H1 (cell line): ENCODE measurements at regions not wholly inside any gene's neighbourhood (a gene's known extent, or its start where the extent isn't known, plus 50 kb on each side); places are given as distances from the start of the nearest gene placed in this dataset.

Source experiments
- CTCF ChIA-PET: fragments of 300-600 bp; sonication (Branson Sonifier 250); formaldehyde crosslinking; loops from one replicate; lab custom pipeline; 2021; ENCODE audit not compliant: partially characterized antibody; lab: Charles Lee
- POLR2A ChIA-PET: fragments of 300-600 bp; sonication (Branson Sonifier 250); formaldehyde crosslinking; loops from one replicate; lab custom pipeline; 2021; ENCODE audit warnings: inconsistent platforms; ENCODE audit not compliant: partially characterized antibody; lab: Charles Lee
- DNase-seq, 2 experiments: peaks; one replicate each; pipeline versions ENCODE4 v3.0.0 to v3.0.0-alpha.2; 2010 to 2022; ENCODE audit warnings: low spot score in 2 of 2, low read depth in 1 of 2, mixed read lengths in 1 of 2
- FAIRE-seq: peaks from 2 replicates; lab custom pipeline; 2011; peaks lifted over from hg19 to GRCh38; lab: Jason Lieb, UNC
- H2AFZ ChIP-seq: 2 replicates; pipeline ENCODE4 v1.8.1; 2012; ENCODE audit warnings: low read length, inconsistent platforms
- H2AK5ac ChIP-seq: 2 replicates; pipeline ENCODE4 v1.6.1; 2013; ENCODE audit warnings: low read depth, low read length
- H2BK120ac ChIP-seq: replicated peaks from 2 replicates; pipeline ENCODE3; 2013; ENCODE audit warnings: low read depth, low read length, inconsistent platforms
- H2BK12ac ChIP-seq: 2 replicates; pipeline ENCODE4 v1.6.1; 2013; ENCODE audit warnings: low read depth, low read length
- H2BK15ac ChIP-seq: 2 replicates; pipeline ENCODE4 v1.6.1; 2013; ENCODE audit warnings: low read length
- H2BK20ac ChIP-seq: 2 replicates; pipeline ENCODE4 v1.6.1; 2013; ENCODE audit warnings: low read length
- H2BK5ac ChIP-seq: 2 replicates; pipeline ENCODE4 v1.6.1; 2013; ENCODE audit warnings: low read depth, low read length
- H3K14ac ChIP-seq: 2 replicates; pipeline ENCODE4 v1.6.1; 2013; ENCODE audit warnings: inconsistent platforms; ENCODE audit not compliant: insufficient read length
- H3K18ac ChIP-seq: 2 replicates; pipeline ENCODE4 v1.6.1; 2013; ENCODE audit warnings: low read length; ENCODE audit errors: extremely low read depth
- H3K23ac ChIP-seq: 2 replicates; pipeline ENCODE4 v1.6.1; 2013; ENCODE audit warnings: inconsistent platforms; ENCODE audit not compliant: insufficient read length
- H3K23me2 ChIP-seq: 2 replicates; pipeline ENCODE4 v1.6.1; 2013; ENCODE audit warnings: low read depth, low read length
- H3K27ac ChIP-seq: 2 replicates; pipeline ENCODE4 v1.6.1; 2011; ENCODE audit warnings: low read depth, low read length, inconsistent platforms
- H3K27me3 ChIP-seq, 4 experiments: replicated peaks in 1 of 4; 1 replicate in 1 of 4; 2 replicates in 3 of 4; pipeline versions ENCODE4 v1.6.1 to v1.8.1; 2011 to 2013; ENCODE audit warnings: low read length in 3 of 4, mild to moderate bottlenecking in 3 of 4, inconsistent platforms in 2 of 4, mixed read lengths in 2 of 4, moderate library complexity in 1 of 4; ENCODE audit not compliant: control insufficient read depth in 3 of 4, insufficient read depth in 3 of 4; ENCODE audit errors: extremely low read depth in 1 of 4
- H3K36me3 ChIP-seq, 4 experiments: 2 replicates each; pipeline versions ENCODE4 v1.6.1 to v1.8.1; 2011 to 2013; ENCODE audit warnings: mild to moderate bottlenecking in 4 of 4, low read length in 3 of 4, moderate library complexity in 2 of 4, control low read depth in 1 of 4, inconsistent platforms in 1 of 4; ENCODE audit not compliant: insufficient read depth in 4 of 4, control insufficient read depth in 2 of 4
- H3K4ac ChIP-seq: replicated peaks from 2 replicates; pipeline ENCODE3; 2013; ENCODE audit warnings: low read length, low read depth, mixed read lengths, inconsistent platforms; ENCODE audit not compliant: insufficient read length
- H3K4me1 ChIP-seq, 4 experiments: replicated peaks in 1 of 4; 1 replicate in 1 of 4; 2 replicates in 3 of 4; pipeline versions ENCODE4 v1.6.1 to v1.8.1; 2011 to 2013; ENCODE audit warnings: low read length in 3 of 4, inconsistent platforms in 2 of 4, mixed read lengths in 1 of 4; ENCODE audit not compliant: insufficient read depth in 4 of 4, control insufficient read depth in 3 of 4
- H3K4me2 ChIP-seq, 2 experiments: 2 replicates each; pipeline versions ENCODE4 v1.6.1 to v1.8.1; 2011 to 2013; ENCODE audit warnings: low read depth in 2 of 2, low read length in 2 of 2, control low read depth in 1 of 2, inconsistent platforms in 1 of 2, mild to moderate bottlenecking in 1 of 2; ENCODE audit not compliant: insufficient read depth in 1 of 2
- H3K4me3 ChIP-seq, 4 experiments: fragments of 200-600, 300-600 bp in 1 of 4; sonication (generic), shearing (Covaris generic), sonication (Bioruptor Twin) in 1 of 4; 2 replicates each; pipeline versions ENCODE4 v1.5.1 to v1.8.1; 2011 to 2016; ENCODE audit warnings: low read length in 4 of 4, low read depth in 3 of 4, control low read depth in 2 of 4, inconsistent platforms in 2 of 4, mild to moderate bottlenecking in 2 of 4, mixed read lengths in 1 of 4, moderate library complexity in 1 of 4; ENCODE audit not compliant: insufficient read depth in 2 of 4; ENCODE audit errors: extremely low read depth in 1 of 4
- H3K56ac ChIP-seq: replicated peaks from 2 replicates; pipeline ENCODE3; 2013; ENCODE audit warnings: low read depth, mild to moderate bottlenecking, mixed read lengths, low read length, inconsistent platforms; ENCODE audit not compliant: insufficient read length
- H3K79me1 ChIP-seq: 2 replicates; pipeline ENCODE4 v1.6.1; 2013; ENCODE audit warnings: low read depth, low read length, control low read depth
- H3K79me2 ChIP-seq, 2 experiments: 2 replicates each; pipeline versions ENCODE4 v1.6.1 to v1.8.1; 2012 to 2013; ENCODE audit warnings: low read length in 2 of 2, mild to moderate bottlenecking in 2 of 2, inconsistent platforms in 1 of 2; ENCODE audit not compliant: insufficient read depth in 2 of 2, control insufficient read depth in 1 of 2
- H3K9ac ChIP-seq, 4 experiments: replicated peaks in 1 of 4; 1 replicate in 1 of 4; 2 replicates in 3 of 4; pipeline versions ENCODE4 v1.6.1 to v1.8.1; 2011 to 2013; ENCODE audit warnings: low read depth in 3 of 4, low read length in 3 of 4, control low read depth in 2 of 4, mild to moderate bottlenecking in 2 of 4, moderate library complexity in 2 of 4, inconsistent platforms in 1 of 4; ENCODE audit errors: extremely low read depth in 1 of 4
- H3K9me3 ChIP-seq, 2 experiments: 2 replicates each; pipeline versions ENCODE4 v1.6.1 to v1.8.1; 2012 to 2013; ENCODE audit warnings: mild to moderate bottlenecking in 2 of 2, moderate library complexity in 2 of 2, control low read depth in 1 of 2, inconsistent platforms in 1 of 2, low read depth in 1 of 2, low read length in 1 of 2, mixed read lengths in 1 of 2; ENCODE audit not compliant: insufficient read depth in 2 of 2
- H4K20me1 ChIP-seq, 2 experiments: replicated peaks in 1 of 2; 2 replicates each; pipeline versions ENCODE3 to v1.8.1; 2011 to 2013; ENCODE audit warnings: inconsistent platforms in 2 of 2, low read length in 2 of 2, mild to moderate bottlenecking in 1 of 2; ENCODE audit not compliant: insufficient read depth in 2 of 2, control insufficient read depth in 1 of 2
- H4K5ac ChIP-seq: 2 replicates; pipeline ENCODE4 v1.6.1; 2013; ENCODE audit warnings: low read length, low read depth, mixed read lengths, inconsistent platforms; ENCODE audit not compliant: insufficient read length
- H4K8ac ChIP-seq: 2 replicates; pipeline ENCODE4 v1.8.0; 2013; ENCODE audit warnings: mild to moderate bottlenecking, moderate library complexity, low read length, inconsistent platforms; ENCODE audit not compliant: insufficient read depth; ENCODE audit errors: extremely low read depth
- H4K91ac ChIP-seq: replicated peaks from 2 replicates; pipeline ENCODE3; 2013; ENCODE audit warnings: low read length, mixed read lengths, inconsistent platforms; ENCODE audit not compliant: insufficient read length
- ATF3 ChIP-seq: IDR thresholded peaks from 2 replicates; pipeline ENCODE4 v1.6.1; 2011; ENCODE audit warnings: low read depth, mild to moderate bottlenecking, low read length; ENCODE audit not compliant: insufficient read depth
- BACH1 ChIP-seq: IDR thresholded peaks from 2 replicates; pipeline ENCODE4 v1.6.1; 2012; ENCODE audit warnings: low read length, improper control_type of control experiment
- CBX5 ChIP-seq: fragments of 300-800, 300-1000 bp; sonication (generic); IDR thresholded peaks from 2 replicates; pipeline ENCODE4 v1.7.1; 2016; ENCODE audit warnings: antibody characterized with exemption, low read length, low read depth
- CHD2 ChIP-seq: IDR thresholded peaks from 2 replicates; pipeline ENCODE4 v1.6.1; 2012; ENCODE audit warnings: low read length, improper control_type of control experiment
- CREB1 ChIP-seq: IDR thresholded peaks from 2 replicates; pipeline ENCODE4 v1.6.1; 2012; ENCODE audit warnings: inconsistent platforms
- E2F6 ChIP-seq: IDR thresholded peaks from 2 replicates; pipeline ENCODE4 v1.6.1; 2012; ENCODE audit warnings: inconsistent platforms
- JUN ChIP-seq: IDR thresholded peaks from 2 replicates; pipeline ENCODE4 v1.6.1; 2011; ENCODE audit warnings: low read depth, mild to moderate bottlenecking, improper control_type of control experiment, low read length
- MAFK ChIP-seq: IDR thresholded peaks from 2 replicates; pipeline ENCODE4 v1.6.1; 2012; ENCODE audit warnings: low read depth, mild to moderate bottlenecking, improper control_type of control experiment, low read length
- RBBP5 ChIP-seq: IDR thresholded peaks from 2 replicates; pipeline ENCODE4 v1.7.1; 2012; ENCODE audit warnings: low read depth, mild to moderate bottlenecking, inconsistent platforms, low read length, moderate library complexity, borderline replicate concordance
- RNF2 ChIP-seq: fragments of 200-900, 300-1000 bp; sonication (generic); IDR thresholded peaks from 2 replicates; pipeline ENCODE4 v1.7.1; 2016; ENCODE audit warnings: borderline replicate concordance, low read depth, mild to moderate bottlenecking, antibody characterized with exemption, low read length; ENCODE audit not compliant: poor library complexity, severe bottlenecking; ENCODE audit errors: missing control alignments
- TAF1 ChIP-seq: IDR thresholded peaks from 2 replicates; pipeline ENCODE4 v1.6.1; 2011; ENCODE audit warnings: mild to moderate bottlenecking, low read depth, low read length
- TAF7 ChIP-seq: optimal IDR thresholded peaks from 2 replicates; pipeline ENCODE3; 2011; ENCODE audit warnings: low read depth, mild to moderate bottlenecking, inconsistent platforms, low read length, moderate library complexity, borderline replicate concordance
- TCF12 ChIP-seq: IDR thresholded peaks from 2 replicates; pipeline ENCODE4 v1.6.1; 2011; ENCODE audit warnings: low read depth, mild to moderate bottlenecking, low read length
- WGBS, 2 experiments: shearing (Covaris generic) in 1 of 2; methylation state at CpG; one replicate each; pipeline versions ENCODE4 v1.1.6 to v1.1.7; 2013 to 2015; ENCODE audit warnings: low lambda C conversion rate in 2 of 2, mixed read lengths in 2 of 2, inconsistent platforms in 1 of 2, low coverage in 1 of 2, missing lambda C conversion rate in 1 of 2; ENCODE audit not compliant: insufficient replicate concordance in 2 of 2, insufficient coverage in 1 of 2, insufficient read length in 1 of 2; ENCODE audit errors: extremely low coverage in 1 of 2, missing lambda C conversion rate in 1 of 2; 5-methylcytosine and 5-hydroxymethylcytosine counted together

- Histone ChIP-seq H3K9ac (no peak overlapping the region), H3K18ac (no peak overlapping the region), H3K9me3 (peaks cover 0 to 9% of the 10 kb centered on the region in 2 experiments; a peak in 1 of 4 replicates), H3K27ac (no peak overlapping the region), H3K4me1 (no peaks in the 10 kb centered on the region), H2BK15ac (no peak overlapping the region), H3K4me3 (no peak overlapping the region), H2BK12ac (no peak overlapping the region), H3K79me1 (no peaks in the 10 kb centered on the region), H2BK20ac (no peak overlapping the region), H2AK5ac (no peak overlapping the region), H3K36me3 (no peaks in the 10 kb centered on the region), H3K23ac (no peak overlapping the region), H4K5ac (no peak overlapping the region), H3K79me2 (no peaks in the 10 kb centered on the region), H3K23me2 (no peaks in the 10 kb centered on the region), H3K56ac (no peak overlapping the region), H4K91ac (no peak overlapping the region), H2AFZ (no peak overlapping the region), H3K27me3 (no peaks in the 10 kb centered on the region), H3K4ac (no peak overlapping the region), H2BK5ac (no peak overlapping the region), H4K8ac (no peak overlapping the region), H3K14ac (no peak overlapping the region), H4K20me1 (no peaks in the 10 kb centered on the region), H2BK120ac (no peak overlapping the region), H3K4me2 (no peak overlapping the region)
- no peak for DNase-seq
- CTCF ChIA-PET: no interaction called here
- no peak for FAIRE-seq
- POLR2A ChIA-PET: interaction anchor here (1.1 kb wide), 1 partner anchor 139 kb away, joined by 3 read pairs; no protein-coding TSS in a partner anchor
- 99% methylated on average over 50 of the region's 65 CpGs; no CpG with 5 or more reads in 1 of the 2 experiments for WGBS, 2 experiments
- TF ChIP-seq CHD2 (no peak), CBX5 (no peak), E2F6 (no peak), TAF7 (no peak), RNF2 (no peak), CREB1 (no peak), JUN (no peak), TCF12 (no peak), ATF3 (no peak), TAF1 (no peak), RBBP5 (no peak), MAFK (no peak), BACH1 (no peak)
These were observed 78.1 kb upstream of the PJA2 start for GRCh38 chr5:109487753-109488420.
